Medulla oblongata (tissue), 1 donor: ENCODE measurements at regions not wholly inside any gene's neighbourhood (a gene's known extent, or its start where the extent isn't known, plus 50 kb on each side); places are given as distances from the start of the nearest gene placed in this dataset.

Source experiments
- DNase-seq: peaks from one replicate; pipeline ENCODE4 v3.0.0-alpha.2; 2015; ENCODE audit errors: extremely low spot score

DNA sequence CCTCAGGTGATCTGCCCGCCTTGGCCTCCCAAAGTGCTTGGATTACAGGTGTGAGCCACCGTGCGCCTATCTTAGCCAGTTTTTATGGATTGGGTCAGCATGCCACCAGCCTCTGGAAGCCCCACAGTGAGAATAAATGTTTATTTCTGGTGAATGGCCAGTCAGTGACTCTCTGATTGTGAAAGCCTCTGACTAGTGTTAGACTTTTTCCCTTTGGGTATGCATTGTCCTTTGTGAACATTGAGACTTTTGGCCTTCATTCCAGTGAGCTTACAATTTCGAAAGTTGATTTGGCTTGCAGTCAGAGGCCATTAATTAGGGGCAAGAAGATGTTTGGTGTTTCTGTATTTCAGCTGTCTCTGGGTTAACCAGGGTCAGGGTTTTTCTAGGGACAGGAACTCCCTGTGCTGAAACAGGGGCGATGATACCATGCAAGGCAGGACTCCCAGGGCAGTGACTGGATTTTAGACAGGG is 274.5 kb upstream of the C2CD4B start:
- no peak for DNase-seq

- no peak for DNase-seq
These were observed 275.4 kb upstream of the C2CD4B start for GRCh38 chr15:62440362-62441105.

DNA sequence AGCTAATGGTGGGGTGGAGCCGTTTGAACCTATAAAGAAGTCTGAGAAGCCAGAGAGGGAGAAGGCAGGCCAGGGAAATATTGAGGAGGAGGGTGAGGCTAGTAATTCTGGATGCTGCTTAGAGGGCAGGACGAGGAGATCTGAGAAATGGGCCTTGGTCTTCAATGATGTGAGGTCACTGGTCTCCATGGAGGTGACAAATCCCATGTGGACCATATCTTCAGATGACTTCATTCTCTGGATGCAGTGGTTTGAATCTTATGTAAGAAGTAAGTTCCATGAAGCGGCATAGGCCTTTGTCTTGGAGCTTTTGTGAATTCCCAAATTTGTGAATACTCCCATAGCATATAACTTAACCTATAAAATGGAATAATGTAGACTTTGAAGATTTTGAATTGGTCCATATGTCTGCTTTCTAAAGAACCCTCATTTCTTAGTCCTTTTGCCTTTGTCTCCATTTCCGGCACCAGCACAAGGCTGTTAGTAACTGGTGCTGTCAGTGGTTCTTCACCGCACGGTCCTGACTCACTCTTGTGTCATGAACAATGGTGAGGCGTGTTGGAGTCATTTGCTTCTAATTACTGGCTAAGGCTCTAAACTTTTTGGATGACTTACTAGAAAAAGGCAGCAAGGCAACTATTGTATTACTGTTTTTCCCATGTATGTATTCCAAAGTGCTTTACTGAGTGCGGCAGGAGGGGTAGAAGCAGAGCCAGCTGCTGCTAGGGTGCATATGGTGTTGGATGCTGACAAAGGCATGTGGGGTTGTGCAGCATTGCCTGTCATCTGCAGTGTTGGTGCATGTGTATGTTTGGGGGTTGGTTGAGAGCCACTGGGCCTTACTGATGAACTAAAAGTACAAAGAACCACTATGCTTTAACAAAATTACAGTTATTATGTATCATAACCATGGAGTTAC is 279.3 kb upstream of the C2CD4B start:
- no peak for DNase-seq

DNA sequence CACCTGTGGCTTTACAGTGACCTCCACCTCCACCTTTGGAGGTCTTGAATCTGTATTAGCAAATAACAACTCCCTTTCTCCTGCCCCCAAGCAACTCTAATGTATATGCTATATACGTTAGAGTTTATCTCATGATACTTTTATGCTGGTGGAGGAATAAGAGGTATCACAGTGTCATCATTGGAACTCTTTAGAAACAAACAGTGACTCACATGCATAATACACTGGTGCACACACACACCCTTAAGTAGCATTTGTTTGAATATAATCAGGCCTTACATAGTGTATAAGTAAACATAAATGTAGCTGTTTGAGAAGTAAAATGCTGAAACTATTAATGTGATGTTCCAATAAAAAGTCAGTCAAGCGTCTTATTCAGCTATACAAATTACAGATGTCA is 280.2 kb upstream of the C2CD4B start:
- no peak for DNase-seq

GRCh38 chr15:62446984-62447383 is 281.9 kb upstream of the C2CD4B start:
- DNase-seq: no peak

- peak; percentile 41 for DNase-seq
These were observed 282.7 kb upstream of the C2CD4B start for GRCh38 chr15:62447742-62448141.

- no peak for DNase-seq
These were observed 284.6 kb upstream of the C2CD4B start for GRCh38 chr15:62449638-62450037.

GRCh38 chr15:62450061-62450460 is 285.0 kb upstream of the C2CD4B start:
- no peak for DNase-seq

- DNase-seq: no peak
These were observed 286.9 kb upstream of the C2CD4B start for GRCh38 chr15:62452026-62452425.

GRCh38 chr15:62452667-62453066 is 287.6 kb upstream of the C2CD4B start:
- DNase-seq: no peak

GRCh38 chr15:62453375-62453774 is 288.3 kb upstream of the C2CD4B start:
- DNase-seq: no peak

DNA sequence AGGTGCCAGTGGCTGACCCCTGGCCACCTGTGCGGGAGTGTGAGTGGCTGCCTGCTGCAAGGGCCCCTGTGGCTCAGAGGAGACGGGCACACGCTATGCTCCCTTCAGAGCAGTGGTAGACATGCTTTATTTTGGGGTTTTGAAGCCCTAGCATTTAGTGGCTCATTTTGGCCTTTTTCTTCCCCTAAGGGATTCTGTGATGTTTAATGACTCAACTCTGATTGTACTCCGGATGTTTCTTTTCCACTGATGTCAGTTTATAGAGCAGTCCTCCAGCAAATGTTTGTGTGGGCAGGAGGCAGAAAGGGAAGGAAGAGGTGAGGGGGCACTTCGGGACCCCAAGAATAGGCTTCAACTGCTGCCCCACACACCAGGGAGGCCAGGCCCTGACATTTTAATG is 288.9 kb upstream of the C2CD4B start:
- no peak for DNase-seq

- DNase-seq: no peak
These were observed 289.6 kb upstream of the C2CD4B start for GRCh38 chr15:62454567-62455172.

DNA sequence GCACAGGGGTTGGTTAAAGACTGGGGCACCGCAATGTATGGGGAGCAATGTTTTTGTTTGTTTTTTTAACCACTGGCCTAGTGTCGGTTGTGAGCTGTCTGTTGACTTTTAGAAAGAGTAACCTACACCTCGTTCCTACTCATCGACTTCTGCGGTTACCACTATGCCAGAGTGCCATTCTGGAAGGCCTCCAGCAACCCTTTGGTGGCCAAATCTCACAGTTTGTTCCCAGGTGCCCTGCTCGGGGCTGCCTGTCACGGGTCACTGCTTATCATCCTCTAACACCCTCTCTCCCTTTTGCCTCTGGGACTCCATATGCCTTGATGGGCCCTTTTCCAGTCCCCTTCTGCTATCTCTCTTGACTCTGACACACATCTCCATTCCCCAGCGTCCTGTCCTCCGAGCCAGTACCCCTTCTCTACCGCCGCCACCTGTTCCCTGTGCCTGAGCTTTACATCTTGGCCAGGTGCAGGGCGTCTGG is 290.4 kb upstream of the C2CD4B start:
- DNase-seq: no peak

DNA sequence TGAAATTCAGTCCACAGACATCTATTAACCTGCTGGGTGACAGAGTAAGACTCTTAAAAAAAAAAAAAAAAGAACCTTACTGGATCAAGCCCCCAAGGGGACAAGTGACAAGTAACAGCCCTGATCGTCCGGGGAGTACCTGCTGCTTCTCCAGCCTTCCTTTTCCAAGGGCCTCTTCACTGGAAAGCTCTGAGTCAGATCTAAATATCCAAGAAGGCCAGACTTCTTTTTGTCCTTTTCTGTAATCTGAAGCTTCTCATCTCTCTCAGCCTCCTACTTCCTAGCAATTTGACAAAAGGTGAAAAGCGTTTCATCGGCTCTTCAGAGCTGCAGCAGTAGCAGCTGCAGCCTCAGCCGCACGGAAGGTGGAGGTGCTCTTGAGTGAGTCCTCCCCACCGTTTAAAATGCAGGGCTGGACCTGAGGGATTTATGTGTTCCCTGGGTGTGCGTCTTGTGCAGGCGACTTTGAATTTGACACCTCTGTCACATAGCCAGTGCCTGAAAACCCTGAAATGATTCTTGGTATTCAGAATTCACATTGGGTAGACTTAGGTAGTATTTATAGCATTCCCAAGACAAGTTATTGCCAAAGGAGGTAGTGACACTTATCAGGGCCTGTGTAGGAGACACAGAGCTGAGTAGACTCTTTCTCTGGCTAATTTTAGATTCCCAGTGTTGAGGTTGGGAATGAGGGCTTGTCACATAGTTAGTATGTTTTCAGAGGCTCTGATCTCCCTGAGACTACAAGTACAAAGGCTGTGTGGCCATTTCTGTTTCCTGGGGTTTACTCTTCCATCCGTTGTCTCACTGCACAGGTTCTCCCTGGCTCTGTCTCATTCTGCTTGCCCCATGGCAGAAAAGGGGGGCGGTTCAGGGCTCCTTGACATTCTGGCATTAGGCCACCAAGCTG is 291.2 kb upstream of the C2CD4B start:
- no peak for DNase-seq

DNA sequence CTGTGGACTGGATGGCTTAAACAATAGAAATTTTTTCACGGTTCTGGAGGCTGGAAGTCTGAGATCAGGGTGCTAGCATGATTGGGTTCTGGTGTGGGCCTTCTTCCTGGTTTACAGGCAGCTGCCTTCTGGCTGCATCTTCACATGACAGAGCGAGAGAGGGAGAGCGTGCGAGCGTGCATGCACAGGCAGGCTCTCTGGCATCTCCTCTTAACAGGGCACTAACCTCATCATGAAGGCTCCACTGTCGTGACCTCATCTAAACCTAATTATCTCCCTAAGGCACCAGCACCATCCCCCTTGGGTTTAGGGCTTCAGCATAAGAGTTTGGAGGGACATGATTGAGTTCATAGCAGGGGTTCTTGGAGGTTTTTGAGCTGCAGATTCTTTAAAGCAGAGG is 292.0 kb upstream of the C2CD4B start:
- no peak for DNase-seq

GRCh38 chr15:62459875-62460274 is 294.8 kb upstream of the C2CD4B start:
- no peak for DNase-seq

GRCh38 chr15:62462268-62462667 is 297.2 kb upstream of the C2CD4B start:
- DNase-seq: no peak

DNA sequence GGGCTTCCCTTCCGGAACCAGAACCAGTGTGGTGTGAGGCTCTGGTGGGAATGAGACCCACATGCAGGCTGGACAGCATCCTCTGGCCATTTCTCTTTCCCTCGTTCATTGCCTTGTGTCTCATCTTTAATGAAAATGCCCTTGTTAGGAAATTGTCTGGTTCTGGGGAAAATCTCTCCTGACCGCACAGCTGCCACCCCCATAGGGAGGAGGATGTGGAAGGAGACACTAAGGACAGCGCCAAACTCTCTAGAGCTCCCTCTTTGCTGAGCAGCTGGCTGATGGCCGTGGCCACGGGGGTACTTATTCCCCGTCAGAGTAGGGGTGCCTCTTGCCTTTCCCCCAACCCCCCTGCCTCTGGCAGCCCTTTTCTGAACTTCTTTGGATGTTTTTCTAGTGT is 297.6 kb upstream of the C2CD4B start:
- no peak for DNase-seq

DNA sequence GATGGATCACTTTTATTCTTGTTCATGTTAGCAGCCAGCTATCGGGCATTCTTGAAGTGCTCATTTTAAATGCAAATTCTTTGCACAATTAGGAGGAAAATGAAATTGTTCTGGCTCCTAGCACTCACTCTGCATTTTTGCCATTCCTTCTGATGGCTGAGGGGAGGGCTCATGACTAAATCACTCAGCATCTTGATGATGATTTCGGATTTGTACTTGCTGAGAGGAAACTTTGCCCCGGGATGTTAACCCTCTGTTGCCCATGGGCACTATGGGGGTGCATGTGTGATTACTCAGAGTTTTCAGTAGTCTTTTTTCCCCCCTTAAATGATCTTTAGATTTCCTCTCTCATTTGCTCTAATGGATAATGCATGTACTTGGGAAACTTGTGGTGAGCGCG is 299.6 kb upstream of the C2CD4B start:
- DNase-seq: no peak

- no peak for DNase-seq
These were observed 300.1 kb upstream of the C2CD4B start for GRCh38 chr15:62465173-62465572.
